ENCODE measurements at regions not wholly inside any gene's neighbourhood (a gene's known extent, or its start where the extent isn't known, plus 50 kb on each side); places are given as distances from the start of the nearest gene placed in this dataset.

- TF ChIP-seq, protein P1, sequence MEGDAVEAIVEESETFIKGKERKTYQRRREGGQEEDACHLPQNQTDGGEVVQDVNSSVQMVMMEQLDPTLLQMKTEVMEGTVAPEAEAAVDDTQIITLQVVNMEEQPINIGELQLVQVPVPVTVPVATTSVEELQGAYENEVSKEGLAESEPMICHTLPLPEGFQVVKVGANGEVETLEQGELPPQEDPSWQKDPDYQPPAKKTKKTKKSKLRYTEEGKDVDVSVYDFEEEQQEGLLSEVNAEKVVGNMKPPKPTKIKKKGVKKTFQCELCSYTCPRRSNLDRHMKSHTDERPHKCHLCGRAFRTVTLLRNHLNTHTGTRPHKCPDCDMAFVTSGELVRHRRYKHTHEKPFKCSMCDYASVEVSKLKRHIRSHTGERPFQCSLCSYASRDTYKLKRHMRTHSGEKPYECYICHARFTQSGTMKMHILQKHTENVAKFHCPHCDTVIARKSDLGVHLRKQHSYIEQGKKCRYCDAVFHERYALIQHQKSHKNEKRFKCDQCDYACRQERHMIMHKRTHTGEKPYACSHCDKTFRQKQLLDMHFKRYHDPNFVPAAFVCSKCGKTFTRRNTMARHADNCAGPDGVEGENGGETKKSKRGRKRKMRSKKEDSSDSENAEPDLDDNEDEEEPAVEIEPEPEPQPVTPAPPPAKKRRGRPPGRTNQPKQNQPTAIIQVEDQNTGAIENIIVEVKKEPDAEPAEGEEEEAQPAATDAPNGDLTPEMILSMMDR (conservative IDR thresholded peaks at IDR 0.05 in 1 of 2, IDR thresholded peaks at IDR 0.05 in 1 of 2; ENCODE audit: extremely low read depth in 1 of 2, insufficient read depth in 1 of 2, low read depth in 1 of 2, low read length in 2 of 2): no peak
- TF ChIP-seq EZH2 (IDR thresholded peaks at IDR 0.05; ENCODE audit: borderline replicate concordance, low read length): no peak
Observed at GRCh38 chr3:106364477-106364876, 495.7 kb upstream of the CBLB start.

Data from mammary epithelial cell (primary cell).